Keratinocyte (primary cell): ENCODE measurements at regions not wholly inside any gene's neighbourhood (a gene's known extent, or its start where the extent isn't known, plus 50 kb on each side); places are given as distances from the start of the nearest gene placed in this dataset.

Source experiments
- DNase-seq: peaks from one replicate; pipeline ENCODE4 v3.0.0-alpha.2; 2011; ENCODE audit warnings: low read depth, missing footprints, low spot score
- FAIRE-seq: peaks from 2 replicates; lab custom pipeline; 2011; peaks lifted over from hg19 to GRCh38; lab: Jason Lieb, UNC
- H2AFZ ChIP-seq: 2 replicates; pipeline ENCODE4 v1.6.0; 2012; ENCODE audit warnings: low read length, control low read depth, inconsistent platforms; ENCODE audit not compliant: control insufficient read depth
- H3K27ac ChIP-seq: 2 replicates; pipeline ENCODE4 v1.5.1; 2011; ENCODE audit warnings: low read length; ENCODE audit not compliant: control insufficient read depth, insufficient read depth
- H3K27me3 ChIP-seq: 3 replicates; pipeline ENCODE4 v1.6.0; 2011; ENCODE audit warnings: low read length; ENCODE audit not compliant: control insufficient read depth, insufficient read depth; ENCODE audit errors: extremely low read depth
- H3K36me3 ChIP-seq, 2 experiments: 2 replicates in 1 of 2; 3 replicates in 1 of 2; pipeline ENCODE4 v1.5.1; 2011; ENCODE audit warnings: low read length in 2 of 2, mild to moderate bottlenecking in 1 of 2; ENCODE audit not compliant: control insufficient read depth in 2 of 2, insufficient read depth in 2 of 2; ENCODE audit errors: extremely low read depth in 1 of 2
- H3K4me1 ChIP-seq: 3 replicates; pipeline ENCODE4 v1.5.1; 2011; ENCODE audit warnings: low read length; ENCODE audit not compliant: control insufficient read depth, insufficient read depth; ENCODE audit errors: extremely low read depth
- H3K4me2 ChIP-seq: 3 replicates; pipeline ENCODE4 v1.6.0; 2011; ENCODE audit warnings: low read depth, low read length; ENCODE audit not compliant: control insufficient read depth, insufficient read depth; ENCODE audit errors: extremely low read depth
- H3K4me3 ChIP-seq, 3 experiments: fragments of 200-600 bp in 1 of 3; sonication (generic) in 1 of 3; 2 replicates in 2 of 3; 3 replicates in 1 of 3; pipeline ENCODE4 v1.5.1; 2011 to 2016; ENCODE audit warnings: low read length in 3 of 3, mild to moderate bottlenecking in 3 of 3, control low read depth in 2 of 3, inconsistent platforms in 1 of 3, low read depth in 1 of 3, mixed read lengths in 1 of 3, mixed run types in 1 of 3, moderate library complexity in 1 of 3; ENCODE audit not compliant: control insufficient read depth in 2 of 3, insufficient read depth in 2 of 3; ENCODE audit errors: extremely low read depth in 1 of 3
- H3K79me2 ChIP-seq: 2 replicates; pipeline ENCODE4 v1.6.0; 2012; ENCODE audit warnings: low read length; ENCODE audit not compliant: control insufficient read depth, insufficient read depth
- H3K9ac ChIP-seq: 3 replicates; pipeline ENCODE4 v1.6.0; 2011; ENCODE audit warnings: low read length; ENCODE audit not compliant: control insufficient read depth, insufficient read depth; ENCODE audit errors: extremely low read depth
- H3K9me1 ChIP-seq: 3 replicates; pipeline ENCODE4 v1.6.0; 2011; ENCODE audit warnings: low read length; ENCODE audit not compliant: control insufficient read depth, insufficient read depth; ENCODE audit errors: extremely low read depth
- H3K9me3 ChIP-seq: 2 replicates; pipeline ENCODE4 v1.5.1; 2012; ENCODE audit warnings: low read depth, low read length; ENCODE audit not compliant: control insufficient read depth
- H4K20me1 ChIP-seq: 3 replicates; pipeline ENCODE4 v1.6.0; 2011; ENCODE audit warnings: low read length; ENCODE audit not compliant: control insufficient read depth, insufficient read depth; ENCODE audit errors: extremely low read depth
- EZH2 ChIP-seq: IDR thresholded peaks from one replicate; pipeline ENCODE4 v1.6.1; 2012; ENCODE audit warnings: inconsistent platforms, mild to moderate bottlenecking, low read length, moderate library complexity
- dilution Hi-C: fragments of 300-500 bp; cut with MboI; formaldehyde crosslinking; loops from one replicate; pipeline ENCODE4 v1.7.0; 2020; ENCODE audit warnings: low sequenced_read_pairs; ENCODE audit not compliant: extremely low pct_ligation_motif_present
- TF ChIP-seq, protein P1 (sequence below), 3 experiments: IDR thresholded peaks in 1 of 3; conservative IDR thresholded peaks in 1 of 3; optimal IDR thresholded peaks in 1 of 3; 2 replicates in 2 of 3; 3 replicates in 1 of 3; pipeline versions ENCODE3 to v1.5.1; 2011; ENCODE audit warnings: low read length in 3 of 3, mild to moderate bottlenecking in 3 of 3, moderate library complexity in 2 of 3, control low read depth in 1 of 3, inconsistent platforms in 1 of 3; ENCODE audit not compliant: insufficient read depth in 2 of 3; ENCODE audit errors: extremely low read depth in 1 of 3

DNA sequence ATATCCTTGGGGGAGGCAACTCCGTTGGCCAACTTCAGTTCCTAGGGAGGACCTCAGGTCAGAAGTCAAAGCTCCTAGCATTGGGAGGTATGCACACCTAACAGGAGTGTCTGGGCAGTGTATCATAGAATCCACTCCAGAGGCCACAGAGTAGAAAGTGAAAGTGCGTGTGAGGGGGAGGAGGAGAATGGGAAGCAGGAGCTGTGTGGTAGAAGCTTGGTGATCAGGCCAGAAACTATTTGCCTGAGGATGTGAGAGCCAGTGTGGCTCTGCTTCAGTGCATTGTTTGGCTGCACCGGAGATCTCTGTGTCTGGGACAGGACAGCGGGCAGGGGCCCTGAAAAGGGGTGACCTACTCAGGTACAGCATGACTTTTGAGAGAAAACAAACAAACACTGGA is 557.4 kb upstream of the VSTM2A start:
- Histone ChIP-seq H3K9me1 (no peaks in the 10 kb centered on the region), H2AFZ (no peak overlapping the region), H3K27me3 (no peaks in the 10 kb centered on the region), H3K9ac (no peak overlapping the region), H3K27ac (no peak overlapping the region), H3K9me3 (no peaks in the 10 kb centered on the region), H3K36me3 (no peaks in the 10 kb centered on the region), H3K4me2 (no peak overlapping the region), H3K4me1 (no peaks in the 10 kb centered on the region), H3K79me2 (no peaks in the 10 kb centered on the region), H4K20me1 (no peaks in the 10 kb centered on the region), H3K4me3 (no peak overlapping the region)
- DNase-seq (no peak), FAIRE-seq (no peak)
- TF ChIP-seq, protein P1, sequence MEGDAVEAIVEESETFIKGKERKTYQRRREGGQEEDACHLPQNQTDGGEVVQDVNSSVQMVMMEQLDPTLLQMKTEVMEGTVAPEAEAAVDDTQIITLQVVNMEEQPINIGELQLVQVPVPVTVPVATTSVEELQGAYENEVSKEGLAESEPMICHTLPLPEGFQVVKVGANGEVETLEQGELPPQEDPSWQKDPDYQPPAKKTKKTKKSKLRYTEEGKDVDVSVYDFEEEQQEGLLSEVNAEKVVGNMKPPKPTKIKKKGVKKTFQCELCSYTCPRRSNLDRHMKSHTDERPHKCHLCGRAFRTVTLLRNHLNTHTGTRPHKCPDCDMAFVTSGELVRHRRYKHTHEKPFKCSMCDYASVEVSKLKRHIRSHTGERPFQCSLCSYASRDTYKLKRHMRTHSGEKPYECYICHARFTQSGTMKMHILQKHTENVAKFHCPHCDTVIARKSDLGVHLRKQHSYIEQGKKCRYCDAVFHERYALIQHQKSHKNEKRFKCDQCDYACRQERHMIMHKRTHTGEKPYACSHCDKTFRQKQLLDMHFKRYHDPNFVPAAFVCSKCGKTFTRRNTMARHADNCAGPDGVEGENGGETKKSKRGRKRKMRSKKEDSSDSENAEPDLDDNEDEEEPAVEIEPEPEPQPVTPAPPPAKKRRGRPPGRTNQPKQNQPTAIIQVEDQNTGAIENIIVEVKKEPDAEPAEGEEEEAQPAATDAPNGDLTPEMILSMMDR (optimal IDR thresholded peaks at IDR 0.05 in 1 of 3, IDR thresholded peaks at IDR 0.05 in 1 of 3, conservative IDR thresholded peaks at IDR 0.05 in 1 of 3; ENCODE audit: extremely low read depth in 1 of 3, insufficient read depth in 2 of 3, low read length in 3 of 3), result no peak
- dilution Hi-C loops, result no loop called here

DNA sequence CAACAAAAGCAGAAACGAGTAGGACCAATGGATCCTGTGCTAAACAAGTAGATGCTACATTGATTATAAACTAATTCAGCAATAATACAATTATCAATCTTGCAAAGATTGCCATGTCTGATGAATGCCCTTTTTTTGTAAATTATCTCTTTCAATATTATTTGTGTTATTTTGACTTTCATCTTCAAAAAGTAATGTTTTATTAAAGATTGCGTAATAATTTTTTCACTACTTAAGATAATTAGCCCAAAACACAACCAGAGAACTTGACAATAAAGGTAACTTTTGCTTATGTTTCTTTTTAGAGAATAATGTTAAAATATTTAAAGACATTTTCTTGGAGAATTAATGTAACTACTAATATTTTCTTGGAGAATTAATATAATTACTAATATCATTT is 553.8 kb upstream of the VSTM2A start:
- H3K4me3 ChIP-seq, result no peak overlapping the region
- dilution Hi-C loops, result no loop called here
- no peaks in the 10 kb centered on the region for H3K79me2 ChIP-seq
- H4K20me1 ChIP-seq, result no peaks in the 10 kb centered on the region
- H3K27me3 ChIP-seq, result no peaks in the 10 kb centered on the region
- no peak overlapping the region for H3K4me2 ChIP-seq
- H3K4me1 ChIP-seq, result no peaks in the 10 kb centered on the region
- FAIRE-seq (no peak), DNase-seq (no peak)
- TF ChIP-seq, protein P1 (optimal IDR thresholded peaks at IDR 0.05 in 1 of 3, IDR thresholded peaks at IDR 0.05 in 1 of 3, conservative IDR thresholded peaks at IDR 0.05 in 1 of 3; ENCODE audit: extremely low read depth in 1 of 3, insufficient read depth in 2 of 3, low read length in 3 of 3), result no peak
- TF ChIP-seq EZH2, result no peak
- no peaks in the 10 kb centered on the region for H3K36me3 ChIP-seq
- H3K27ac ChIP-seq, result no peak overlapping the region
- H3K9ac ChIP-seq, result no peak overlapping the region
- H2AFZ ChIP-seq, result no peak overlapping the region
- H3K9me3 ChIP-seq, result no peaks in the 10 kb centered on the region
- no peaks in the 10 kb centered on the region for H3K9me1 ChIP-seq
